Thyroid gland (tissue), 4 donors: ENCODE measurements at regions not wholly inside any gene's neighbourhood (a gene's known extent, or its start where the extent isn't known, plus 50 kb on each side); places are given as distances from the start of the nearest gene placed in this dataset.

Experiments
- DNase-seq, 2 donors: peaks; one replicate each; pipeline ENCODE4 v3.0.0-alpha.2; 2019
- H3K27ac ChIP-seq, 3 donors: fragments of 200-600 bp; sonication (generic); 1 replicate in 2 of 3; 2 replicates in 1 of 3; pipeline ENCODE4 v1.5.1; 2016 to 2019; ENCODE audit warnings: mild to moderate bottlenecking in 1 of 3, moderate library complexity in 1 of 3
- H3K27me3 ChIP-seq: fragments of 200-600 bp; sonication (generic); one replicate; pipeline ENCODE4 v1.5.1; 2019
- H3K36me3 ChIP-seq, 2 donors: fragments of 200-600 bp; sonication (generic); one replicate each; pipeline ENCODE4 v1.5.1; 2016 to 2019
- H3K4me1 ChIP-seq, 2 donors: fragments of 200-600 bp; sonication (generic); one replicate each; pipeline ENCODE4 v1.5.1; 2017 to 2019
- H3K4me3 ChIP-seq, 3 donors: fragments of 200-600 bp; sonication (generic); replicated peaks in 1 of 3; 1 replicate in 2 of 3; 2 replicates in 1 of 3; pipeline ENCODE4 v1.5.1; 2016; ENCODE audit warnings: mild to moderate bottlenecking in 1 of 3
- H3K9me3 ChIP-seq: fragments of 200-600 bp; sonication (generic); one replicate; pipeline ENCODE4 v1.5.1; 2017
- CTCF ChIP-seq, 6 experiments: fragments of 200-600 bp in 3 of 6; fragments of 450-650 bp in 3 of 6; sonication (generic) in 3 of 6; IDR thresholded peaks; one replicate each; pipeline ENCODE4 v1.5.1; 2016 to 2019; ENCODE audit warnings: antibody characterized with exemption in 6 of 6, mild to moderate bottlenecking in 2 of 6, inconsistent platforms in 1 of 6, moderate library complexity in 1 of 6
- POLR2A ChIP-seq, 2 donors: fragments of 450-650 bp; IDR thresholded peaks; one replicate each; pipeline ENCODE4 v1.6.1; 2017; ENCODE audit warnings: antibody characterized with exemption in 2 of 2, mild to moderate bottlenecking in 2 of 2, moderate library complexity in 1 of 2
- WGBS, 2 donors: methylation state at CpG; one replicate each; pipeline ENCODE4 v1.1.5; 2017; 5-methylcytosine and 5-hydroxymethylcytosine counted together
- intact Hi-C: fragments of 100-400 bp; cut with DNase I; formaldehyde crosslinking; loops from one replicate; pipeline ENCODE4 v1.15.1; 2023

DNA sequence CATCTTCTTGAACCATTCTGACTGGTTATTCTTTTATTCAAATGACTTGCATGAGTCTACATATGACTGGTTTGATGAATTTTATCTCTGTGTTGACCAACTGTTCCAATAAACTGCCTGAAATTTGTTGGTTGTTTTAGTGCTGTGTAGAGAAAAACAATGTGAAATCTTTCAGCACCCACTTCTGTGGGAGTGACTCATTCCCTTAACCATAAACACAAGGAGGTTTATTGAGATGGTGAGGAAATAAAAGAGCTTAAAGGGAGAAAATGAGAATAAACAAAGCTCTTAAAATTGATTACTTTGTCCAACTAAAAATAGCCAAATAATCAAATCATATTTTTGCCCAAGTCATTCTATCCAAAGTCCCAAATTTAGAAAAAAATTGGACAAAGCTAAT, 341.1 kb downstream of the TGFB2 start:
- Histone ChIP-seq H3K4me3 (no peak overlapping the region), H3K4me1 (no peaks in the 10 kb centered on the region), H3K36me3 (no peaks in the 10 kb centered on the region), H3K27ac (no peak overlapping the region), H3K27me3 (no peaks in the 10 kb centered on the region), H3K9me3 (no peaks in the 10 kb centered on the region)
- TF ChIP-seq CTCF (IDR thresholded peaks at IDR 0.05): no peak
- TF ChIP-seq POLR2A (IDR thresholded peaks at IDR 0.05): no peak
- intact Hi-C loops: no loop called here
- DNase-seq: no peak

- H3K27ac ChIP-seq: no peak overlapping the region
- no peak overlapping the region for H3K4me3 ChIP-seq
- no peak for TF ChIP-seq CTCF (IDR thresholded peaks at IDR 0.05)
- TF ChIP-seq POLR2A (IDR thresholded peaks at IDR 0.05): no peak
- H3K4me1 ChIP-seq: no peaks in the 10 kb centered on the region
- no peaks in the 10 kb centered on the region for H3K36me3 ChIP-seq
- H3K9me3 ChIP-seq: no peaks in the 10 kb centered on the region
- intact Hi-C loops: no loop called here
- DNase-seq: no peak
- WGBS, 2 donors: 86 to 91% methylated on average over 1 of the region's 1 CpG
- no peaks in the 10 kb centered on the region for H3K27me3 ChIP-seq
These were observed 341.6 kb downstream of the TGFB2 start for GRCh38 chr1:218686761-218687160.

DNA sequence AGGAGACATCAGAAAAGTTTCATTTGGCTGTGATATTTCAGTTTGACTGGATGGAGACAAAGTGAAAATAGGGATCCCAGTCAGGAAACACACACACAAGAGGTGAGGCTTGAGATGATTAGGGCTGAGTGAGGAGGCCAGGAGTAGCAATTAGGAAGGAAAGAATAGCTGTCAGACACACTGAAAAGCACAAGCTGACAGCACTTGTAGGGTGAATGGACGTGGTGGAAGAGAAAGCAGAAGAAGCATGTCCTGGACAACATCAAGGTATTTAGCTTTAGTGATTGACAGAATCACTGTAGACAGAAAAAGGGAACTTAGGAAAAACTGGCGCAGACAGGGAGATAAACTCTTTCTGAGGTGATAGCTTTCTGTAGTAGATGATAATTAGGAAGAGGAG, 347.7 kb downstream of the TGFB2 start:
- Histone ChIP-seq H3K36me3 (no peaks in the 10 kb centered on the region), H3K9me3 (no peaks in the 10 kb centered on the region), H3K27me3 (no peaks in the 10 kb centered on the region), H3K4me3 (no peak overlapping the region), H3K4me1 (peaks cover 4 to 7% of the 10 kb centered on the region in 2 donors), H3K27ac (no peak overlapping the region)
- intact Hi-C loops: no loop called here
- TF ChIP-seq CTCF (IDR thresholded peaks at IDR 0.05) (no peak), POLR2A (IDR thresholded peaks at IDR 0.05) (no peak)
- DNase-seq: no peak
- 91 to 93% methylated on average over 2 of the region's 2 CpGs for WGBS, 2 donors

- H3K4me1 ChIP-seq: peaks cover 4 to 7% of the 10 kb centered on the region in 2 donors
- H3K27me3 ChIP-seq: no peaks in the 10 kb centered on the region
- DNase-seq: no peak
- no peak for TF ChIP-seq CTCF (IDR thresholded peaks at IDR 0.05)
- TF ChIP-seq POLR2A (IDR thresholded peaks at IDR 0.05): no peak
- WGBS, 2 donors: 43 to 83% methylated on average over 2 of the region's 2 CpGs
- no peaks in the 10 kb centered on the region for H3K9me3 ChIP-seq
- no peak overlapping the region for H3K27ac ChIP-seq
- H3K4me3 ChIP-seq: no peak overlapping the region
- intact Hi-C loops: no loop called here
- no peaks in the 10 kb centered on the region for H3K36me3 ChIP-seq
These were observed 348.5 kb downstream of the TGFB2 start for GRCh38 chr1:218693599-218693998.

GRCh38 chr1:218694085-218694484, 348.9 kb downstream of the TGFB2 start:
- 59 to 92% methylated on average over 3 of the region's 3 CpGs for WGBS, 2 donors
- Histone ChIP-seq H3K4me3 (no peak overlapping the region), H3K36me3 (no peaks in the 10 kb centered on the region), H3K27me3 (no peaks in the 10 kb centered on the region), H3K9me3 (no peaks in the 10 kb centered on the region), H3K27ac (no peak overlapping the region), H3K4me1 (peaks cover 4 to 7% of the 10 kb centered on the region in 2 donors)
- intact Hi-C loops: no loop called here
- DNase-seq: no peak
- no peak for TF ChIP-seq CTCF (IDR thresholded peaks at IDR 0.05)
- TF ChIP-seq POLR2A (IDR thresholded peaks at IDR 0.05): no peak
